GM19452 (cell line): ENCODE measurements at regions not wholly inside any gene's neighbourhood (a gene's known extent, or its start where the extent isn't known, plus 50 kb on each side); places are given as distances from the start of the nearest gene placed in this dataset.
"Not testable (repeated sequence)": the region's sequence is repeated elsewhere in the genome, so short reads cannot be mapped to it uniquely, and the experiment has no call there.

Experiments used
- ATAC-seq: cut with Tn5 transposase; IDR thresholded peaks from one replicate; pipeline ENCODE4 v1.9.1; 2021; ENCODE audit not compliant: unreplicated experiment

DNA sequence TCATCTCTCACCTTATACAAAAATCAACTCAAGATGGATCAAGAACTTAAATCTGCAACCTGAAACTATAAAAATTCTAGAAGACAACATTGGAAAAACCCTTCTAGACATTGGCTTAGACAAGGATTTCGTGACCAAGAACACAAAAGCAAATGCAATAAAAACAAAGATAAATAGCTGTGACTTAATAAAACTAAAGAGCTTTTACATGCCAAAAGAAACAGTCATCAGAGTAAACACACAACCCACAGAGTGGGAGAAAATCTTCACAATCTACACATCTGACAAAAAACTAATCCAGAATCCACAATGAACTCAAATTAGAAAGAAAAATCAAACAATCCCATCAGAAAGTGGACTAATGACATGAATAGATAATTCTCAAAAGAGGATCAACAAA is 532.4 kb downstream of the KIF20B start:
- not testable (repeated sequence) for ATAC-seq

DNA sequence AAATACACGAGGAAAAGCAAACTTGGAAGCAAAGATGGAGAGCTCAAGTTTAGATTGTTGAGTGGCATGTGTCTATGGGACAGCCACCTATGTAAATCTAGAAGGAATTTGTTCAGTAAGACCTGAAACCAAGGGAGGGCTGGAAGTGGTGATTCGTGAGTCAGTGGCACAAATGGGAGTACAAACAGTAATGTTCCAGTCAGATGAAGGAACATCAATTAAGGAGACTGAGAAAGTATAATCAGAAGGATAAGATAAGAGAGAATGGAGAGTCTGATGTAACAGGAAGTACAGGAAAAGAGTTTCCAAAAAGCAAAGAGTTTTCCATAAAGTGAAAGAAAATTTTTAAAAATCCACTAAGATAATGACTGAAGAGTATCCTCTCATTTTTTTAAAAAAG is 544.2 kb downstream of the KIF20B start:
- no peak for ATAC-seq

DNA sequence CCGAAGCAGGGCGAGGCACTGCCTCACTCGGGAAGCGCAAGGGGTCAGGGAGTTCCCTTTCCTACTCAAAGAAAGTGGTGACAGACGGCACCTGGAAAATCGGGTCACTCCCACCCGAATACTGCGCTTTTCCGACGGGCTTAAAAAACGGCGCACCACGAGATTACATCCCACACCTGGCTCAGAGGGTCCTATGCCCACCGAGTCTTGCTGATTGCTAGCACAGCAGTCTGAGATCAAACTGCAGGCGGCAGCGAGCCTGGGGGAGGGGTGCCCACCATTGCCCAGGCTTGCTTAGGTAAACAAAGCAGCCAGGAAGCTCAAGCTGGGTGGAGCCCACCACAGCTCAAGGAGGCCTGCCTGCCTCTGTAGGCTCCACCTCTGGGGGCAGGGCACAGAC is 549.4 kb downstream of the KIF20B start:
- ATAC-seq, result not testable (repeated sequence)

DNA sequence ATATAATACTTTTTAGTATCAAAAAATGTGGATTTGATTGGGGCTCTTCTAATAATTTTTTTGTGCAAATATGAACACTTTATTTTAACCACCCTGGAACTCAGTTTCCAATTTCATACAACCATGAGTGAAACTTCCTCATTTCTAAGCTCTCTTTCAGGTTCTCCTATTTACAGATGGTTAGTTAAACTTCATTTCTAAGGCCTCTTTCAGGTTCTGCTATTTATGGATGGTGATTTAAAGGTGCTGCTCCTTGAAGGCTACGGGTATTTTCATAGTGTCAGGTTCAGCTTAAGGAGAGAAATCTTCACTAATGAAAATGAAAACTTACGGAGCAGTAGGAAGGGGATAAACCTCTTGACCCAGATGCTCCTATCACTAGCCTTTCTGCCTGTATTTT is 568.3 kb downstream of the KIF20B start:
- no peak for ATAC-seq

DNA sequence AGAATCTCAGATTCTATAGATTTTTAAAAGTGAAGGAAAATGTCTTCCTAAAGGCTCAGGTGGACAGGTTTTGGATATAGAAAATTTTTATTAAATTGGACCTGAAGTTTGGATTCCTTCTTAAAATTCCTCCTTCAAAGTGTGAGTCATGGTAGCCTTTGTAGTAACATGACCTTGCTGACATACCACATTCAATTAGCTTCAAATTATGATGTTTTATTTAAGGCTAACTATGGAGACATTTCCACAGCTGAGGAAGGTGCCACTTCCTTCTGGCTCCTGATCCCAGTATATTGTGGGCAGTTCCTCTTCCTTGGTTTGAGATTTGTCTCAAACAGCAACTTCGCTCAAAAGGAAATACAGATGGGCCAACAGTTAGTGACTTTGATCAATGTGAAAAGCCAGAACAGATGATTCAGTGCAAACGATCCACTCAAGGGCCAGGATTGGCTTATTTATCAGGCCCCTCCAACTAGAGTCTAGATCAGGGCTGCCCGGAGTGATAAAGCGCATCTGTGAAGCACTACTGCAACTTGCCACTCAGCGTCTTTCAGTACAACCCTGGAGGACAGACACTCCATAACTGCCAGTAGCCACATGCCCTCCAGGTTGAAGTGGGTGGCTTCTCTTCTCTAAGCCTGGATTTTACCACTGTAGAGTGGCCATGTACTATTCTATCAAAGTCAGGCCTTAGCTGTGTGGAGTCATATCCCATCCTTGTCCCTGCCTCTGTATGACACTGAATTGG is 573.5 kb downstream of the KIF20B start:
- ATAC-seq, result no peak

DNA sequence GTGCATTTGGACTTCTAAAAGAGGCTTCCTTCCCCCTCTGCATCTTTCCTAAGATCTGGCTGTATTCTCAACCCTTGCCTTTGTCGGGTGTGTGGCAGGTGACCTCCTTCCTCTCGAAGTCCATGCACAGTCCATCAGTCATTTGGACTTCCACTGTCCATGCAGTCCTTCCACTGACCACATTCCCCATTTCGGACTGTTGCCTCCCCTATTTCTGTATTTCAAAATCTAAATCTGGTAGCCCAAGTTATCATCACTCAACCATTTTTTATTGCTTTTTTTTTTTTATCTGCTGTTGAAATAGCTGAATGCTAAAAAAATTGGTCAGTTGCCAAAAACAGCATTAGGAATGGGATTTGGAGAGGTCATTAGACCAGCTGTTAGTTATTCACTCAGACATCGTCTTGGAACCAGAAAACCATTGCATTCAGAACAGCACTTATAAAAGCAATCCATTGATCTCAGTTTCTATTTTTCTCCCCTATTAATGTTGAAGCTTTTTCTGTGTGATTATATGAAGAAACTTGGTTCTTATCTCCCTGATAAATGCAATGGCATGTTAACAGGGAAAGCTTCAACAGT is 575.6 kb downstream of the KIF20B start:
- no peak for ATAC-seq

DNA sequence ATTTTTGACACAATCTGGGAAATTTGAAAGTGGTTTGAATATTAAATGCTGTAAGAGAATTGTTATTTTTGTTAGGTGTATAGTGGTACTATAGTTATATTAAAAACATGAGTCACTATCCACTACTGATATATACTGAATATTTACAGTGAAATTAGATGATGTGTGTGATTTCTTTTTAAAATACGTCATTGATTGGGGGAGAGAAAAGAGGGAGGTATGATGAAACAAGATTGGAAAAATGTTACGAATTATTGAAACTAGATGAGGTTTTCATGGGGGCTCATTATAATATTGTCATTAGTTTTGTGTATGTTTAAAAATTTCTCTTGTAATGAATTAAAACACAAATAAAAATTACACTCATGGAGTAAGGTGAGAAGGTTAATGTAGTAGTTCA is 571.4 kb downstream of the HTR7 start:
- ATAC-seq, result no peak

DNA sequence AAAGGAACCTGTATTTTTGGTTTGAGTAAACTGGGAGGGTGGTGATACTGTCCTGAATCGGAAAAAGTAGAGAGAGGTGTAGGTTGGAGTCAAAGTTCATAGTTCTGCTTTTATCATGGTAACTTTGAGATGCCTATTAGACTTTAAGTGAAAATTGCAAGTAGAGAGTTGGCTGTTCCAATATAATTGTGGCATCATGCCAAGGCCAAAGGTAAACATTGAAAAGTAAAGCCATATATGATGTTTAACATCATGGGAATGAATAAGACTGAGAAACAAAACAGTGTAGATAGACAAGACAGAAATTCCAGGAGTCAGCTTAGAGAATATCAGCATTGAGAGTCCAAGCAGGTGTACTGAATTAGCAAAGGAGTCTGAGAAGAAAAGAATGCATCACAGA is 570.9 kb downstream of the HTR7 start:
- no peak for ATAC-seq

DNA sequence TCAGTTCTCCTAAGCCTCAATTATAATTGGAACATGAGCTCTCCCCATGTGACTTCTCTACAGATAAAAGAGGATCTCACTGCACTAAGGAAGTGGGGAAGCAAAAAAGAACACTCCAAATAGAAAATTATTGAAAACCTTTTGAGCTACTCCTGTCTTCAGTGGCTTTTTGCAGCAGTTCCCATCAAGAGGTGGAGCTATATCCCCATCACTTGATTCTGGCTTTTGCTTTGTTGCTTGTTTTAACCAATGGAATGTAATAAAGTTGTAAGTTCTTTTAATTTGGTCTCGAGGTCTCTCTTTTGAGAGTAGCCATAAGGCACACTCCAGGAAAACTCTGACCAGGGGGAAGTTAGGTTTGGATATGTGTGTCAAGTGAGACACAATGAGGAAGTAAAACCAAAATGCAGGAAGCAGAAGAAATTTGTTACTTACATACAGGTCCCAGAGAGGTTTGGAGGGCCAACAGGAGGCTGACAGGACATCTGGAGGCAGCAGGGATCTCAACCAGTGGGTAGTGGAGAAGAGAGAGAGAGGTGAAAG is 569.4 kb downstream of the HTR7 start:
- ATAC-seq, result peak; percentile 39

DNA sequence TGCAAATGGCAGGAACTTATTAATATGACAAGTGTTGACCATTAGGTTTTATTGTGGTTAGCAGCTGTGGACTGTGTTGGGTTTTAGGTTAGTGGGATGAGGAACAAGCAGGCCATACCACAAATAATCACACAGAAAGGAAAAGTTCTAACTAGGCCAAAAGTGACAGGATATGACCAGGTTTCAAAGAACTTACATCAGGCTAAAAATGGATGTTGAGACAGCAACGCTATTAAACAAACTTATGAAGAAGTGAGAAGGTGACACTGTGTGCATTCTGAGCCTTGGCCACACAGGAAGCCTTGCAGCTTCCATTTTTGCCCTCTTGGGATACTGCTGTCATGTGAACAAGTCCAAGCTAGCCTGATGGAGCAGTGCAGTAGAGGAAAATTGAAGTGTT is 568.8 kb downstream of the HTR7 start:
- peak; percentile 64 for ATAC-seq

DNA sequence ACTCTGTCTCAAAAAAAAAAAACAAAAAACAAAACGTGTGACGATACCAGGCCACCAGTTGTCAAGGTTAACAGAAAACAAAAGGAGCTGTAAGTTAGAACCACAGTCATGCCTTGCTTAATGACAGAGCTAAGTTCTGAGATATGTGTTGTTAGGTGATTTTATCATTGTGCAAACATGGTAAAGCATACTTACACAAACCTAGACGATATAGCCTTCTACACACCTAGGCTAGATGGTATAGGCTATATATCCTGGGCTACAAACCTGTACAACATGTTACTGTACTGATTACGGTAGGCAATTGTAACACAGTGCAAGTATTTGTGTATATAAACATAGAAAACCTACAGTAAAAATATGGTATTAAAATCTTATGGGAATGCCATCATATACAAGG is 564.2 kb downstream of the HTR7 start:
- ATAC-seq, result no peak

DNA sequence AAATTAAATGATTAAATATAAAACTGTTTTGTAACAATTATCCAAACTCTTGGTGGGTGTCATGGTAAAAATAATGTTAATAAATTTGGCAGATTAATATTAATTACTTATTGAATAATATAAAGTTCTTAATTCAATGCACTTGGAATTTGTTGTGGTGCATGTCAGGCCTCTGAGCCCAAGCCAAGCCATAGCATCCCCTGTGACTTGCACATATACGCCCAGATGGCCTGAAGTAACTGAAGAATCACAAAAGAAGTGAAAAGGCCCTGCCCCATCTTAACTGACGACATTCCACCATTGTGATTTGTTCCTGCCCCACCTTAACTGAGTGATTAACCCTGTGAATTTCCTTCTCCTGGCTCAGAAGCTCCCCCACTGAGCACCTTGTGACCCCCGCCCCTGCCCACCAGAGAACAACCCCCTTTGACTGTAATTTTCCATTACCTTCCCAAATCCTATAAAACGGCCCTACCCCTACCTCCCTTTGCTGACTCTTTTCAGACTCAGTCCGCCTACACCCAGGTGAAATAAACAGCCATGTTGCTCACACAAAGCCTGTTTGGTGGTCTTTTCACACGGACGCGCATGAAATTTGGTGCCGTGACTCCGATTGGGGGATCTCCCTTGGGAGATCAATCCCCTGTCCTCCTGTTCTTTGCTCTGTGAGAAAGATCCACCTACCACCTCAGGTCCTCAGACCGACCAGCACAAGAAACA is 562.9 kb downstream of the HTR7 start:
- not testable (repeated sequence) for ATAC-seq

DNA sequence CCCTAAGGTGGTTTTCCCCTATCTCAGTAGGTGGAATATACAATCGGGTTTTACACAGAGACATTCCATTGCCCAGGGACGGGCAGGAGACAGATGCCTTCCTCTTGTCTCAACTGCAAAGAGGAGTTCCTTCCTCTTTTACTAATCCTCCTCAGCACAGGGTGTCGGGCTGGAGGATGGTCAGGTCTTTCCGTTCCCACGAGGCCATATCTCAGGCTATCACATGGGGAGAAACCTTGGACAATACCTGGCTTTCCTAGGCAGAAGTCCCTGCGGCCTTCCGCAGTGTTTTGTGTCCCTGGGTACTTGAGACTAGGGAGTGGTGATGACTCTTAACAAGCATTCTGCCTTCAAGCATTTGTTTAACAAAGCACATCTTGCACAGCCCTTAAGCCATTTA is 555.8 kb downstream of the HTR7 start:
- ATAC-seq, result not testable (repeated sequence)

DNA sequence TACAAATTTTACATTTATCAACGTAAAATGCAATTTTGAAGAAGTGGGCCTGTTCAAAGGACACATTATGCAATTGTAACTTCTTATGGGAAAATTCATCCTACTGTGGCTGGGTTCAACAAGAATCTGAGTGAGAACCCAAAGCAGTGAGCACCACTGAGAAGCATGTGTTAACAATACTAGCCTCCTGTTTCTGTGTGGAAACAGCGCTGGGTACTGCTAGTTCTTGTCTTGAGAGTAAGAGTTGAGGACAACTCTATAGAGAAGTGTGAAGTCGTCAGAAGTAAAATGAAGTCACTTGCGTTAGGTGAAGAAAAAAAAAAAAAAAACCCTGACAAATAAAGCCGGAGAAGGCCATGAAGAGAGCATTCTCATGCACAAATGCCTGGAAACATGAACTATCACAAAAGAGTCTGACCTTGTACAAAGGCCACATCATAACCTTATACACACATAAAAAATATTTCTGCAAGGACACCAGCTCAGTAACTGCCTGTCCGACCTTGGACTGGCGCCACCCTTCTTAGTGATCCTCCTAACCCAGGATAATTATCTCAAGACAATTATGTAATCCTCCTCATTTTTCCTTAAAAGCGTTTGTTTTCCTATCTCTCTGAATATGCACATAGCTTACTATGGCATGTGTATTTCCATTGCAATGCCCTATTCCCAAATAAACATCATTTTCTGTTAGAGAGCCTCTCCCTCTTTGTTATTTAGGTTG is 554.9 kb downstream of the HTR7 start:
- no peak for ATAC-seq

DNA sequence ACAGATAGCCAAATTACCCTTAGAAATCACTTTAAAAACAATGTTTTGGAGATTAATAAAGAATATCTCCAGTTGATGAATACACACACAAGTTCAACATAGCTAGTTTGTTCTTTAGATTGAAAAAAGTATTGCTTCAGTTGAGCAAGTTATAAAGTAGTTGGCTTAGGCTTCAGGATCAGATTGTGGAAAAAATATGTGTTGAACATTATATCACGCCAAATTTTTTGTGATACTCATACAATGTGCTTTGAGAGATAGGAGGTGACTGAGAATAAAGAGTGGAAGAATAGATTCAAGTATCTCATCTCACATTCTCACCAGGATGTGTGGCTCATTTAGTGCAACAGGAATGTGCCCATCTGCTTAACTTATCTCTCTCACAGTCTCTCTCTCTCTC is 553.3 kb downstream of the HTR7 start:
- no peak for ATAC-seq

DNA sequence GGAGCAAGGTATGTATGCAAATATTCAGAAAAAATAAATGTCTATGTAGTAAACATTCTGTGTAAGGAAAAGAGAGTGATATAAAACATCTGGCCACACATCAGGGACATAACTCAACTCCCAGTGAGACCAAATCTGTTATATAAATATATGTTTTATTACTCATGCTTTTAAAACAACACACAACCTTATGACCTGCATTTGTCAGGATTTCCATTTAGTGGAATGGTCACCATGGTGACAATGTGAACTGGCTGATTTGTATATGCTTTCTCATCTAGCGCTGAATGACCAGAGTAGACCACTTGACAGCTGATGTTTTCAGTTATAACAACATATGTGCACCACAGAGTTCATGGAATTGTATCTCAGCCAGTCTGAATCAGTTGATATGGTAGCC is 551.7 kb downstream of the HTR7 start:
- ATAC-seq, result no peak

DNA sequence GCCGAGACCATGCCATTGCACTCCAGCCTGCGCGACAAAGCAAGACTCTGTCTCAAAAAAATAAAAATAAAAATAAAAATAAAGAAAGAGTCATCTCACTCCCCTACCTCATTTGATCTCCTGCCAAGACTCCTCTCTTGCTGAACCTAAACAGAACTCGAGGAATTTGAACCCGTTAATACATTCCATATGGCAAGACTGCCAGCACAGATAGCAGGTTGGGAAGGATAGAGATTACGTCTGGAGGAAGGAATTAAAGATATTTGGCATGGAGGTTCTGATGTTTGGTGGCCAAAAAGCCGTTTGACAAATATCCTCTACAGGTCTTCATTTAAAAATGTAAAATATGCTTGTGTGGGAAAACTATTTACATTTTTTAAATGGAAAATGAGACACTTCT is 549.6 kb downstream of the HTR7 start:
- ATAC-seq, result no peak

DNA sequence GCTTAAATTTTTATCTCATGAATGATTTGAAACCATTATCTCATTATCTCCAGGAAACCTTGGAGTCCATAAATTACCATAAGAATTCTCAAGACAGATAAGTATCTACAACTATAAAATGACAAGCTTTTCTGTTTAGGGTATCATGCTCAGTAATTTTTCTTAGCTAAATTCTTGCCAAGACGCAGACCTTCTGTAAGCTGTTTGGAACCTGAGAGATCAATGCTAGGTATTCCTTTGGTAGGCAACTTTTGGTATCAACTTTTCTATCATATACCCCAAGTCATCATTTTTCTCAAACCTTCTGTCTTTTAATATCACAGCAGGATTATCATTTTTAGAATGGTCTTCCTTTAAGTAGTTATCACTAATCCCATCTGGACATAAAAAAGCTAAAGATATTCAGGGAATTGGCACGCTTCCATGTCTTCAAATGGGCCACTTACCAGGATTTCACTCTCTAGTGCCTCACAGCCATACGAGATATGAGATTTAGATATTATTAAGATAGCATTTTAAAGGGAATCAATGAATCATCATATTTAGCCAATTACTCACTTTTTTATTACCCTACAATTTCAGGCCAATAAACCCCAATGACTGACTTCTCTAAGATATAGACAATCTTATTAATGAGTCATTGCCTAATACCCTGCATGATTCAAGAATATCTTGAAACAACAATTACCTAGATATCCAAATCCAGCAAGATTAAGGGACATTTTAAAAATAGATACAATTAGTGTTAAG is 544.1 kb downstream of the HTR7 start:
- no peak for ATAC-seq

DNA sequence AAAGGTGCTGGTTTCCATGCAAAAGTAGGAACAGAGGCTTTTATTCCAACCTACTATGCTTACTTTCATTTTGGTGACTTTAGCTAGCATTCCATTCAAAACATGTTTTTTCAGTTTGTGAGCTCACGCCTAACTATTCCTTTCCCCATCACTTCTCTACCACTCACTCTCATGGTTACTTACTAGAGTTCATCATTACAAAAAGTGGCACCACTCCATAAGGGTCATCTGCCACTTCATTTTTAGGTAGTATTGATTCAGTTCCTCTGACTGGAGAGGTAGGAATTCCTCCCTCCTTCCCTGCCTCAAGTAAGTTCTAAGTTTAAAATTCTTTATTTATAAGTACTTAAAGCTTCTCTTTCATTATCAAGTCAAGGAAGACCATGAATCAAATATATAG is 543.1 kb downstream of the HTR7 start:
- no peak for ATAC-seq

DNA sequence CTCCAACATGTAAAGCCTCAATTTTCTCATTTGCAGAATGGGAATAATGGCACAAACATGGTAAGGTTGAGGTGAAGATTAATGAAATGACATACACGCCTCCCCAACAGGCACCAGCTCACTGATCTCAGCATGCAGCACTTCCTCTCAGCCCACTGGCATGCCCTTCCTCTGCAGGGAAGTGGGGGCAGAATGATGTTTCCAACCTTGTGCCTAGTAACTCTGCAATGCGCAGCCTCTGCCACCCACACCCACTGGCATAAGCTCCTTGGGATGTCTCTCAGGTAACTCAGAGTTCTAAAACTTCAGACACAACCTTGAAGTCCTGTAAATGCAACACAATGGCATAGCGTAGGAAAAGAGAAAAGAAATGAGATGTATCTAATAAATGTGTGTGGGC is 540.7 kb downstream of the HTR7 start:
- no peak for ATAC-seq

DNA sequence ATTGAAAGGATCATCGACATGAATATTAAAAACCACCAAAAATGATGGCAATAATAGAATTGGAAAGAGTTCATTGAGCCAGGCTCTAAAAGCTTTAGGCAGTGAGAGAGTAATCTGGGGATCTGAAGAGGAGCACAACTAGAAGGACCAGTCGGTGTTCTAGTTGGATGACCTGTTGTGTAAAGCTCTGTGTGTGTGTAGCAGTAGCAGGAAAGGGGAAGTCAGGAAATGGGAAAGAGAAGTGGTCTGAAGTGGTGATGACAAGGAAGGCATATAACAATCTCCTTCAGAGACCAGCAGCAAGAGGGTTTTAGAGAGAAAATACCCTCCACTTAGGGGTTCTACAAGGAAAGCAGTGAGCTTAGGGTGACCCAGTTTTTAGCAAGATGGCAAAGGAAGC is 539.2 kb downstream of the HTR7 start:
- no peak for ATAC-seq
